Lower lobe of right lung (tissue), 2 donors: ENCODE measurements at regions not wholly inside any gene's neighbourhood (a gene's known extent, or its start where the extent isn't known, plus 50 kb on each side); places are given as distances from the start of the nearest gene placed in this dataset.

Experiments used
- ATAC-seq, 2 donors: fragments of 200-7000 bp; cut with Tn5 transposase; one replicate each; pipeline ENCODE4 v1.9.1; 2020 to 2022; ENCODE audit warnings: mild to moderate bottlenecking in 2 of 2, moderate library complexity in 2 of 2
- DNase-seq: peaks from one replicate; pipeline ENCODE4 v3.0.0-alpha.2; 2020
- H3K27ac ChIP-seq: fragments of 200-600 bp; one replicate; pipeline ENCODE4 v1.8.0; 2022
- H3K27me3 ChIP-seq: fragments of 200-600 bp; one replicate; pipeline ENCODE4 v1.8.0; 2022; ENCODE audit warnings: low read depth
- H3K36me3 ChIP-seq: fragments of 200-600 bp; one replicate; pipeline ENCODE4 v1.8.0; 2022; ENCODE audit warnings: mild to moderate bottlenecking
- H3K4me1 ChIP-seq: fragments of 200-600 bp; one replicate; pipeline ENCODE4 v1.8.0; 2022
- H3K4me3 ChIP-seq: fragments of 200-600 bp; one replicate; pipeline ENCODE4 v1.8.0; 2022; ENCODE audit warnings: mild to moderate bottlenecking
- H3K9me3 ChIP-seq: fragments of 200-600 bp; one replicate; pipeline ENCODE4 v1.8.0; 2022
- intact Hi-C: fragments of 100-400 bp; cut with DNase I; formaldehyde crosslinking; loops from one replicate; pipeline ENCODE4 v1.11.0; 2022
- TF ChIP-seq, protein P1 (sequence below): fragments of 200-600 bp; IDR thresholded peaks from one replicate; pipeline ENCODE4 v1.8.0; 2022; ENCODE audit warnings: antibody characterized with exemption, mild to moderate bottlenecking
- donor health status: DM: no; HTN: yes; CAD: no; lungs with severe emphysema.

DNA sequence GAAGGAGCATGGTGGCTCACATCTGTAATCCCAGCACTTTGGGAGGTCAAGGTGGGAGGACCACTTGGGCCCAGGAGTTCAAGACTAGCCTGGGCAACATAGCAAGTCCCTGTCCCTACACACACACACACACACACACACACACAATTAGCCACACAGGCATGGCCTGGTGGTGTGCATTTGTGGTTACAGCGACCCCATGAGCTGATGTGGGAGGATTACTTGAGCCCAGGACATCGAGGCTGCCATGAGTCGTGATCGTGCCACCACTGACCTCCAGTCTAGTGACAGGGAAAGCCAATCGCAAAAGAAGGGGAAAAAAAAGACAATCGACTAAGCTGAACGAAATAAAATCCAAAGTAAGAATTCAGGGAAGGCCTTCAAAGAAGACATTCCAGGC lies 67.9 kb downstream of the TBX3 start:
- H3K27me3 ChIP-seq, result no peaks in the 10 kb centered on the region
- no peaks in the 10 kb centered on the region for H3K9me3 ChIP-seq
- intact Hi-C loops, result no loop called here
- no peak overlapping the region for H3K27ac ChIP-seq
- DNase-seq, result no peak
- TF ChIP-seq, protein P1, sequence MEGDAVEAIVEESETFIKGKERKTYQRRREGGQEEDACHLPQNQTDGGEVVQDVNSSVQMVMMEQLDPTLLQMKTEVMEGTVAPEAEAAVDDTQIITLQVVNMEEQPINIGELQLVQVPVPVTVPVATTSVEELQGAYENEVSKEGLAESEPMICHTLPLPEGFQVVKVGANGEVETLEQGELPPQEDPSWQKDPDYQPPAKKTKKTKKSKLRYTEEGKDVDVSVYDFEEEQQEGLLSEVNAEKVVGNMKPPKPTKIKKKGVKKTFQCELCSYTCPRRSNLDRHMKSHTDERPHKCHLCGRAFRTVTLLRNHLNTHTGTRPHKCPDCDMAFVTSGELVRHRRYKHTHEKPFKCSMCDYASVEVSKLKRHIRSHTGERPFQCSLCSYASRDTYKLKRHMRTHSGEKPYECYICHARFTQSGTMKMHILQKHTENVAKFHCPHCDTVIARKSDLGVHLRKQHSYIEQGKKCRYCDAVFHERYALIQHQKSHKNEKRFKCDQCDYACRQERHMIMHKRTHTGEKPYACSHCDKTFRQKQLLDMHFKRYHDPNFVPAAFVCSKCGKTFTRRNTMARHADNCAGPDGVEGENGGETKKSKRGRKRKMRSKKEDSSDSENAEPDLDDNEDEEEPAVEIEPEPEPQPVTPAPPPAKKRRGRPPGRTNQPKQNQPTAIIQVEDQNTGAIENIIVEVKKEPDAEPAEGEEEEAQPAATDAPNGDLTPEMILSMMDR, result no peak
- no peaks in the 10 kb centered on the region for H3K36me3 ChIP-seq
- H3K4me3 ChIP-seq, result no peak overlapping the region
- H3K4me1 ChIP-seq, result no peaks in the 10 kb centered on the region
- ATAC-seq, result no peak

DNA sequence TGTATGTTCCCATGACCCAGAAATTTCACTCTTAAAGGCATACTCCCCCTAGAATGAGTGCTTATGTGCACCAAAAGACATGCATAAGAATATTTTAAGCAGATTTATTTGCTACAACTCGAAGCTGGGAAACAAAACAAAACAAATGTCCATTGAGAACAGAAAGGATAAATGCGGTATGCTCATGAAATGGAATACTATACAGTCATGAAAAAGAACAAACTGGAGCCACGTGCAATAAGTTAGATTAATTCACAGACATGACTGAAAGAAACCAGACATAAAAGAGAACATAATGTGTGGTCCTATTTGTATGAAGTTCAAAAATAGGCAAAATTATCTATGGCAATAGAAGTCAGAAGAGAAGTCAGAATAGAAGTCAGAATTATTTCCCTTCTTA lies 69.9 kb downstream of the TBX3 start:
- TF ChIP-seq, protein P1, result no peak
- Histone ChIP-seq H3K4me3 (no peak overlapping the region), H3K36me3 (no peaks in the 10 kb centered on the region), H3K4me1 (no peaks in the 10 kb centered on the region), H3K9me3 (no peaks in the 10 kb centered on the region), H3K27me3 (no peaks in the 10 kb centered on the region), H3K27ac (no peak overlapping the region)
- intact Hi-C loops, result no loop called here
- DNase-seq, result no peak
- no peak for ATAC-seq

DNA sequence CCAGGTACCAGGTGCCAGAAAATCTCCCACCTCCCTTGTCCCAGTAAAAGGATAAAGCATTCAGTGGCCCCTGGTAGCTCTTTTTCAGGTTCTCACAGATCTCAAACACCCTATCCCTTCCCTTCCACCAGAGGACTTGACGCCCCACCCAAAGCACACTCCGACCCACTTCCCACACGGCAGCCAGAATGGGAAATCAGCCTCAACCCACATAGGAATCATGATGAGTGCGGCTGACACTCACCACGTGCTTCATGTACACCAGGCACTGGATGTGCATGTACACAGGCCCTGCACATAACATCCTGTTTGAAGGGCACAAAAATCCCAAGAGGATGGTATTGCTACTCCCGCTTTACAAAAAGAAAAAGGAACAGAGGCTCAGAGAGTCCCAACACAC lies 71.9 kb downstream of the TBX3 start:
- DNase-seq (no peak), ATAC-seq (no peak)
- Histone ChIP-seq H3K27ac (no peak overlapping the region), H3K4me1 (no peaks in the 10 kb centered on the region), H3K36me3 (no peaks in the 10 kb centered on the region), H3K27me3 (no peaks in the 10 kb centered on the region), H3K4me3 (no peak overlapping the region), H3K9me3 (no peaks in the 10 kb centered on the region)
- TF ChIP-seq, protein P1, result no peak
- intact Hi-C loops, result no loop called here

DNA sequence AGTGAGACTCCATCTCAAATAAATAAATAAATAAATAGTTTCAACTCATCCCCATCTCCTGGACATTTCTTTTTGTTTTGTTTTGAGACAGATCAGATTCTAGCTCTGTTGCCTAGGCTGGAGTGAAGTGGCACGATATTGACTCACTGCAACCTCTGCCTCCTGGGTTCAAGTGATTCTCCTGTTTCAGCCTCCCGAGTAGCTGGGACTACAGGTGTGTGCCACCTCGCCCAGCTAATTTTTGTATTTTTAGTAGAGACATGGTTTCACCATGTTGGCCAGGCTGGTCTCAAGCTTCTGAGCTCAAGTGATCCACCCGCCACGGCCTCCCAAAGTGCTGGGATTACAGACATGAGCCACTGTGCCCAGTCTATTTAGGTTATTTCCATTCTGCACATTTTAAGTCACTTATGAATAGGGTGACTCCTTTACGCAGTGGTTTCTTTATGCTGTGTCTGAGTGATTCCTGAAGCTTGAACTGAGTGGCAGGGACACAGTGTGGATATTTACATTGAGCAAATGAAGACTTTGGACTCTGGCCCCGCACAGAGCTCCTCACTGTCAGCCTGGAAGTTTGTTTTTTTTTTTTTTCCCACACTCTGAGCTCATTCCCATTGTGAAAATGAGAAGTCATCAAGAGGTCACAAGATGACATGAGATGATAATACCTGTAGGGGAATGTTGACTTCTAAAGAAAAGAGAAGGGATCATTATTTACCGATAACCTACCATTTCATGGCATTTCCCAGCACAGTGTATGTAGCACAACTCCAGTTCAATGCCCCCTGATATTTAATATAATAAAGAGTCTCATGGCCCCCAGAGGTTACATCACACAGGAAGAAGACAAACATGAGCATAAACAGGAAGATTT lies 72.6 kb downstream of the TBX3 start:
- H3K9me3 ChIP-seq, result no peaks in the 10 kb centered on the region

DNA sequence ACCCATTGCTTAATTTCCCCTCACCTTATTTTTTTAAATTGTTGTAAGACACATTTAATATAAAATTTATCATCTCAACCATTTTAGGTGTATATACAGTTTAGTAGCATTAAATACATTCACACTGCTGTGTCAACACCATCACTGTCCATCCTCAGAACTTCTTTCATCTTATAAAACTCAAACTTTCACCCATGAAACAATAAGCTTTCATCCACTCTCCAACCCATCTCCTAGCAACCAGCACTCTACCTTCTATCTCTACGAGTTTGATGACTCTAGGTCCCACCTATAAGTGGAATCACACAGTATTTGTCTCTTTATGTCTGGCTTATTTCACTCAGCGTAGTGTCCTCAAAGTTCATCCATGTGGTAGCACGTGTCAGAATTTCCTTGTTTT lies 75.5 kb downstream of the TBX3 start:
- intact Hi-C loops, result no loop called here
- Histone ChIP-seq H3K4me3 (no peak overlapping the region), H3K27me3 (no peaks in the 10 kb centered on the region), H3K9me3 (no peaks in the 10 kb centered on the region), H3K4me1 (no peaks in the 10 kb centered on the region), H3K27ac (no peak overlapping the region), H3K36me3 (no peaks in the 10 kb centered on the region)
- TF ChIP-seq, protein P1, result no peak
- ATAC-seq (no peak), DNase-seq (no peak)

More for the DNA sequence above, 72.6 kb downstream of the TBX3 start:
- DNase-seq (no peak), ATAC-seq (no peak)
- Histone ChIP-seq H3K4me1 (no peaks in the 10 kb centered on the region), H3K27me3 (no peaks in the 10 kb centered on the region), H3K36me3 (no peaks in the 10 kb centered on the region), H3K27ac (no peak overlapping the region), H3K4me3 (no peak overlapping the region)
- intact Hi-C loops, result no loop called here
- TF ChIP-seq, protein P1, result no peak
